GM12878 (cell line): ENCODE measurements at regions not wholly inside any gene's neighbourhood (a gene's known extent, or its start where the extent isn't known, plus 50 kb on each side); places are given as distances from the start of the nearest gene placed in this dataset.

Experiments used
- CTCF ChIP-seq, 3 experiments: IDR thresholded peaks in 2 of 3; conservative IDR thresholded peaks in 1 of 3; 2 replicates each; pipeline ENCODE4 v1.5.1; 2011; ENCODE audit warnings: low read depth in 3 of 3, low read length in 3 of 3, mild to moderate bottlenecking in 3 of 3, control low read depth in 2 of 3, moderate library complexity in 2 of 3, inconsistent platforms in 1 of 3, mixed read lengths in 1 of 3; ENCODE audit not compliant: control insufficient read depth in 2 of 3, insufficient read depth in 1 of 3; ENCODE audit errors: extremely low read depth in 1 of 3
- DPF2 ChIP-seq: fragments of 450-650 bp; IDR thresholded peaks from 2 replicates; pipeline ENCODE4 v1.6.1; 2017; ENCODE audit warnings: mild to moderate bottlenecking

- TF ChIP-seq CTCF (IDR thresholded peaks at IDR 0.05 in 2 of 3, conservative IDR thresholded peaks at IDR 0.05 in 1 of 3; ENCODE audit: control insufficient read depth in 2 of 3, extremely low read depth in 1 of 3, insufficient read depth in 1 of 3, low read depth in 3 of 3, low read length in 3 of 3), result peak; percentile 74 to 79 (median 77)
- TF ChIP-seq DPF2, result no peak
Observed at GRCh38 chr6:84428300-84428907, 201.0 kb upstream of the CEP162 start.
